Stimulated activated CD4-positive, alpha-beta T cell treated with anti-CD3 and anti-CD28 coated beads, Interleukin-1b, Interleukin-23, amount 100 ng/mL, for 48 hours (primary cell): ENCODE measurements at regions not wholly inside any gene's neighbourhood (a gene's known extent, or its start where the extent isn't known, plus 50 kb on each side); places are given as distances from the start of the nearest gene placed in this dataset.
"Not testable (repeated sequence)": the region's sequence is repeated elsewhere in the genome, so short reads cannot be mapped to it uniquely, and the experiment has no call there.

Experiments used
- DNase-seq: peaks from one replicate; pipeline ENCODE4 v3.0.0-alpha.2; 2020

- DNase-seq = not testable (repeated sequence)
Observed at GRCh38 chr7:55743454-55743717, 119.2 kb downstream of the SEPTIN14 start.

- not testable (repeated sequence) for DNase-seq
Observed at GRCh38 chr7:55742651-55743453, 119.7 kb downstream of the SEPTIN14 start.

GRCh38 chr7:55741721-55742631, 120.6 kb downstream of the SEPTIN14 start:
- DNase-seq = not testable (repeated sequence)

DNA sequence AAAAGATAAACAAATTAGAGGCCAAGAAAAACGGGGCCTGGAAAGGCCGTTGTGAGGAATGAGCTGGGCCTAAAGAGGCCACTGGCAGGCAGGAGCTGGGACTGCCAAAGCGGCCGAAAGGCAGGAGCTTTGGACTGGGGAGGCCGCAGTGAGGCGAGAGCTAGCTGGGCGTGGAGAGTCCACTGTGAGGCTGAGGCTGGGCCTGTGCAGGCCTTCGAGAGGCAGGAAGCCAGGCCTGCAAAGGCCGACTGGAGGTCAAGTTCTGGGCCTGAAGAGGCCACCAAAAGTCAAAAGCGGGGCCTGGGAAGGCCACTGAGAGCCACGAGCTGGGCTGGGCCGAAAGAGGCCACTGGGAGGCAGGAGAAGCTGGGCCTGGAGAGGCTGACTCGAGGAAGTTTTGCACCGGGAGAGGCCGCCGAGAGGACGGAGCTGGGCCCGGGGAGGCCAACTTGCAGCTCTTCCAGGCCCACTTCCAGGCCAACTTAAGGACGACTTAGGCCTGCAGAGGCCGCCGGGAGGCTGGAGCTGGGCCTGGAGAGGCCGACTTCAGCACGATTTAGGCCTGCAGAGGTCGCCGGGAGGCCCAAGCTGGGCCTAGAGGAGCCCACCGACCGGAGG, 121.8 kb downstream of the SEPTIN14 start:
- not testable (repeated sequence) for DNase-seq

DNA sequence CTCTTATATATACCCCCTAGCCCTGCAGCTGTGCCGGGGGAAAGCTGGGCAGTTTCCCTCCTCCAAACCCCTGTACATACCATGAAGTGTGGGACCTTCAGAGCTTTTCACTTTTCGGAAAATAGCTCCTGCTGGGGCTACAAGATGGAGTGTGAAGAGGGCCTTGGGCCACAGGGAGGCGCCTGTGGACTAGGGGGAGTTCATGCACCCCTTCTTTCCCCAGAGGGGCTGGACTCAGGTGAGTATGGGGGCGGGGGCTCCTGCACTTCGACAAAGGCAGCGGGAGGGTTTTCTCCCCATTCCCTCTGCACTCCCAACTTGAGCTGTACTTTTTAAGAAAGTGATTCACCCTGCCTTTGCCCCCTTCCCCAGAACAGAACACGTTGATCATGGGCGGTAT, 122.5 kb downstream of the SEPTIN14 start:
- DNase-seq = not testable (repeated sequence)

GRCh38 chr7:55736641-55737221, 125.8 kb downstream of the SEPTIN14 start:
- DNase-seq = not testable (repeated sequence)

- DNase-seq = no peak
Observed at GRCh38 chr7:55733241-55734140, 129.1 kb downstream of the SEPTIN14 start.

DNA sequence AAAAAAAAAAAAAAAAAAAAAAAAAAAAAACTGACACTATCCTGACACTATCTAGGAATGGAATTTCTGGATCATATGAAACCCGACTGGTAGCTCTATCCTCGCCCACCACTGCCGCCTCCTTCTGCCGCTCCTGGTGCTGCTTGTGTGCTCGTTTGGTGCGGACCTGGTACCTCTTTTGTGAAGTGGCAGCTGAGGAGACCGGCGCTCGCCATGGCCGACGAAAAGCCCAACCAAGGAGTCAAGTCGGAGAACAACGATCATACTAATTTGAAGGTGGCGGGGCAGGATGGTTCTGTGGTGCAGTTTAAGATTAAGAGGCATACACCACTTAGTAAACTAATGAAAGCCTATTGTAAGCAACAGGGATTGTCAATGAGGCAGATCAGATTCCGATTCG, 130.6 kb downstream of the SEPTIN14 start:
- no peak for DNase-seq

DNA sequence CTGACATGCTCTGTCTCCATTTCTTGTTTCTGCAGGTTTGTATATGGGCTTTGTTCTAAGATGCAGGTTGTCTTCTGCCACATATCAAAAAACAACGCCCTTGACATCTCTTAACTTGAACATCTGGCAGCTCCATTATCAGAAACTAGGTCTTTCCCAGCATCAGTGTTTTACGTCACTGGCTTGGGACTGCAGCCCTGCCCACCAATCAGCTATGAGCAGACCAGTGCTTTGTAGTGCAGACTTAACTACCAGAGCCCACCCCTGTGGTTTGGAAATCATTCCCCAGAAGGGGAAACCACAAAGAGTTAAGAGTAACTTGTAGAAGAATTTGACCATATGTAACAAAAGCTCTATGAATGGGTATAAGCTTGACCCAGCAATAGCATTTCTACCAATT, 132.4 kb downstream of the SEPTIN14 start:
- DNase-seq = no peak

DNA sequence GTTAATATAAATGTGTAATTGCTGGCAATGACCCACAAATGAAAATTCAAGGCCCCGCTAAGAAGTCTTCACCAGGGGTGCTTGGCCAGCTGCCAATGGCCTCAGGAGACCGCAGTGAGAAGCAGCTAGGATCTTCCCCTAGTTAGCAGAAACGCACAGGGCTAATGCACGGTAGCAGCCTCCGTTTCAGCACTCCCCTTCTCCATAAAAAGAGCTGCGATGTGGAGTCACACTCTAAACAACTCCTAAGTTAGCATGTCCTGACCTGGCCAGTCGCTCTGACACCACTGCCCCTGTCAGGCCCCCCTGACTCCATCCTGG, 139.0 kb downstream of the SEPTIN14 start:
- no peak for DNase-seq

DNA sequence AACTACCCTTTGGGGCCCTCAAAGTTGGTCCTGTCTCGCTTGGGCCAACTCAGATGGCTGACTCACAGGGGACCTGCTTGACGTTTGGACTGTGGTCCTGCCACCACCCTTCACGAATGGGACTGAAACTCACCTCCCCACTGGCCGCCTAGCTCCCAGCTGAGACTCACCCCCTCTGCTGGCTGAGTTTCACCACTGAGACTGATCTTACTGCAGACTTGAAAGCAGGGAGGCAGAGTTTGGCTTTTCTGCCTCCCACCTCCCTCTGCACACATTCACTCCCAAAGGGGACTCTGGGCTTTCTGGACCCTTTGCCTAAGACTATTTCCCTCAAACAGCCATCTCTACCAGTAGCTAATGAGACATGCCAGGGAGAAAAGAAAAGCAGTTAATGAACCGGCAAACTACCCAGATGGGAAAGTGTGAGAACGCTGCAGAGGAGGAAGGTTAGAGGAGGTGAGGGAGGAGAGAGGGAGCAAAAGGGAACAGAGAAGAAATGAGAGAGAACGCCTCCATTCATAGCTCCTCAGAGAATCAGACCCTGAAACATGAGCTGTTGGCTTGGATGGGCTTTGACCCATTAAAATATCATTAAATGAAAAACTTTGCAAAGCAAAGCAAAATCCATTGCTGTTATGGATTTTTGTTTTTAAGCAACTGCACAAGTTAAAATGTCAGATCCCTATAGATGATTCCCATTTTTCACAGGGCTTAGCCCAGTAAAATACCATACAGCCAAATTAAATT, 139.5 kb downstream of the SEPTIN14 start:
- DNase-seq = not testable (repeated sequence)

DNA sequence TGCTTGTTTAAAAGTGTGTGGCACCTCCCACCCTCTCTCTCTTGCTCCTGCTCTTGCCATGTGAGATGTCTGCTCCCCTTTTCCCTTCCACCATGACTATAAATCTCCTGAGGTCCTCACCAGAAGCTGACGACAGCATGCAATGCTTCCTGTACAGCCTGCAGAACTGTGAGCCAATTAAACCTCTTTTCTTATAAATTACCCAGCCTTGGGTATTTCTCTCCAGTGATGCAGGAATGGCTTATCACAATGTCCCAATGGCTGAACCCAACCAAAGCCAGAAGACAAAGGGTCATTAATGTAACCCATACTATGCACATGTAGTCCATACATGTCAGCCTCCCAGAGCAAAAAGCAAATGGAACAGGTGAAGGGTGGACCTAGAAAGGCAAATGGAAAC, 141.5 kb downstream of the SEPTIN14 start:
- DNase-seq = not testable (repeated sequence)

DNA sequence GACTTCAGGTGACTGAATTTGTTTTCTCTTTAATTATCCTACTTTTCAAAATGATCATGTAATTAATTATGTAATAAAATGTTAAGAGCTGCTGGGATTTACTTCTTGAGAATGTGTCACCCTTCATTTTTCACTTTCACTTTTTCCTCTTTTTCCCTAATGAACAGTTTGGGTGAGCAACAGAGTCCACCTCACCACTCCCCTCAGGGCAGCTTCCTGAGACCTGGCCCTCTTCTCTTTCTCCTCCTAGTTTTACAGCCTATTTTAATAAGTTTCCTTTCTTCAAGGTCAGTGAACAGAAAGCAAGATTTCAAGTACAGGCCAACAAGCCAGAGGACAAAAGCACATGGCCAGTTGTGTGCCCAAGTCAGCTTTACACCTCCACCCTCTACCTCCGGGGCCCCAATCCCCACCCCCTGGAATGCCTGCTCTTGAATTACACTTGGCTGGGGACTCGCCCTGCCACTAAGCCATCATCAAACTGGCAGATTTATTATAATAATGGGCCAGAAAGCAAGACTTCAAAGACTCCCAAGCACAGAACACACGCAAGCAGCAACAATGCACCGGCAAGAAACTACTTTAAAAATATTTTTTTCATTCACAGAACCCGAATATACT, 143.1 kb upstream of the VOPP1 start:
- not testable (repeated sequence) for DNase-seq

DNA sequence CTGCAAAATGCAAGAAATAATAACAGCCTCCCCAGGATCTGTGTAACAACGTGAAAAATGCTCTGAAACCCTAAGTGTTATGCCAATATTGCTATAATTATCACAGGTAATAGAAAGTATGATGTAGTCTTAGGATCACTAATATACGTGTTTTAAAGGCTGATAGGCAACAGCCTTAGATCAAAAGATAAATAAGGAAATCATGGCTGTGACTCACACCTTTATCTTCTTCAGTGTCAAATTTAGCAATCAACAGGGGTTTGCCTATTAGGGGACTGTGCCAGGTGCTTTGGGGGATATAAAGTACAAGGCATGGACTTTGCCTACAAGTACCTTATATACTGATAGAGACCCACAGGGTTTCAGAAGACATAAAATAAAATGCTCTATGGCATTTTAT, 142.1 kb upstream of the VOPP1 start:
- DNase-seq = not testable (repeated sequence)

DNA sequence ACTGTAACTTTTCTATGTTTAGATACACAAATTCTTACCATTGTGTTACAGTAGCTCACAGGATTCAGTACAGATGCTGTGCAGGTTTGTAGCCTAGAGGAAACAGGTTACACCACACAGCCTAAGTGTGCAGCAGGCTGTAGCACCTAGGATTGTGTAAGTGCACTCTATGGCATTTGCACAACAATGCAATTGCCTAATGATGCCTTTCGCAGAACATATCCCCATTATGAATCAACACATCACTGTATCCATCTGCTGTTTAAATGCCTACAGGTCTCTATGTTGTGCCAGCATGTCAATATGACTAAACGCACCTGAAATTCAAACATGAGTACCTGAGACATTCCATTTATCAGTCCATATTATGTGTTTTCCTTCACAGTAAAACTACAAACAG, 138.0 kb upstream of the VOPP1 start:
- not testable (repeated sequence) for DNase-seq

GRCh38 chr7:55708028-55708427, 135.7 kb upstream of the VOPP1 start:
- DNase-seq = not testable (repeated sequence)

DNA sequence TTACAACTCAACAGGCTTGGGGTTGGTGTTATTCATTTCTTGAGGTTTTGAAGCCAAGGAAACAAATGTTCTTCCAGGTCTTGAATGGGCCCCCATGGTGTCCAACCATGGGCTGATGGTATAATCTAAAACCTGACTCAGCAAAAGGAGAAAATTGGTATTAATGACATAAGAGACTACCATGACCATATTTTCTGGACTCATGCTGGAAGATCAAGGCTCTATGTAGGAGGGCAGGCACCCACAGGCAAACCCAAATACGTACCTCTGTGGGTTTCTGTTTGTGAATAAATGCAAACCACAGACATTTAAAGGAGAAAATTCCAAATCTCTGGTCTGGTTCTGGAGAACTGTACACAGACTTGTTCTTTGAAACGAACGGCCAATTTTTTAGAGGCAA, 135.1 kb upstream of the VOPP1 start:
- DNase-seq = not testable (repeated sequence)

DNA sequence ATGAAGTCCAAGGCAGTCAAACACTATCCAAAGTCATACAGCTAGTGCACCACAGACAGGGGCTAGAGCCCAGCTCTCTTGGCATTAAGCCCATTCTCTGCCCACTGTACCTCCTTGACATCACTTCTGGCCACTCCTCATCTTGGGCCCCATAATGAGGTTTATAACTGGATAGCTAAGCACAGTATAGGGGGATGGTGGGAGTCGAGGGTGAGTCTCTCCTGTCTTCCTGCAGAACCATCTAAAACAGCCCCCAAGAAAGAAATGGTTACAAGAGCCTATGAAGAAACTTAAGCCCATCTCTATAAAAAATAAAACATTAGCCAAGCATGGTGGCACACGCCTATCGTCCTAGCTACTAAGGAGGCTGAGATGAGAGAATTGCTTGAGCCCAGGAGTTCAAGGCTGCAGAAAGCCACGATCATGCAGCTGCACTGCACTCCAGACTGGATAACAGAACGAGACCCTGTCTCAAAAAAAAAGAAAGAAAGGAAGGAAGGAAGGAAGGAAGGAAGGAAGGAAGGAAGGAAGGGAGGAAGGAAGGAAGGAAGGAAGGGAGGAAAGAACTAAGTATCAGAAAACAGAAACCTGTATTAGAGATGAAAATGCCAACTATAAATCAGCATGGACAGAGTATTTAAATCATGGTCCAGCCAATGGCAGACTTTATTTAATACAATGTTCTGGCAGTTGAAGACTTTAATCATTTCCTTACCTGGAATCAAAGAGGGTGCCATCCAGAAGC, 134.3 kb upstream of the VOPP1 start:
- not testable (repeated sequence) for DNase-seq

DNA sequence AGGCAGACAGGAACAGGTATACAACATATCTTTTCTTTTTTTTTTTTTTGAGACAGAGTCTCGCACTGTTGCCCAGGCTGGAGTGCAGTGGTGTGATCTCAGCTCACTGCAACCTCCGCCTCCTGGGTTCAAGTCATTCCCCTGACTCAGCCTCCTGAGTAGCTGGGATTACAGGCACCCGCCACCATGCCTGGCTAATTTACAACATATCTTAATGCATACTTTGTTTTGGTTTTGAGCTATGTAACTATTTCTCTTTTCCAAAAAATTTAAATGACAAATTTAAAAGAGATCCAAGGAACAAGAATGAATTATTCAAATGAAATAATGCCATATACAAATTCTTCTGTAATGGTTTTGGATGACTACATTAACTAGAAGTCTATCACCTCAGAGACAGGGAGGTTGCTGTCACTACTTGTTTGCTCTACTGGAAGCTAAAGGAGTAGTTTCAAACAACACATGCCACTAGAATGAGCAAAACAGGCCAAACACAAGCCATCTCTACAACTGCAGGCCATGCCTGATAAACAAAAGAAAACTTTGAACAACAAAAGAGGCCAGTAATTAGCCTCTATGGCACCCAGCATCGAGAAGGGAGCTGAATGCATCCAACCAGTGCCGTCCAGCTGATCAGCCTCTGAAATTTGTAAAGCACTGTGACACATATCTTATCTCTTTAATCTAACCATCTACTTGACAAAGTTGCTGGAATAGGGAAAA, 133.6 kb upstream of the VOPP1 start:
- not testable (repeated sequence) for DNase-seq

- DNase-seq = not testable (repeated sequence)
Observed at GRCh38 chr7:55702831-55703230, 130.5 kb upstream of the VOPP1 start.
